Activated B cell treated with CpG ODN at 0.5 μM for 24 hours (primary cell): ENCODE measurements at regions not wholly inside any gene's neighbourhood (a gene's known extent, or its start where the extent isn't known, plus 50 kb on each side); places are given as distances from the start of the nearest gene placed in this dataset.
"Not testable (repeated sequence)": the region's sequence is repeated elsewhere in the genome, so short reads cannot be mapped to it uniquely, and the experiment has no call there.

Experiments used
- ATAC-seq: fragments of 200-7000 bp; cut with Tn5 transposase; one replicate; pipeline ENCODE4 v1.10.0; 2021; ENCODE audit warnings: low read depth, mild to moderate bottlenecking, moderate library complexity
- CTCF ChIA-PET: fragments of 350-600 bp; sonication (Branson Sonifier 250); formaldehyde crosslinking; loops from one replicate; lab custom pipeline; 2021; ENCODE audit warnings: antibody characterized with exemption; lab: Charles Lee
- POLR2A ChIA-PET: fragments of 350-600 bp; sonication (Branson Sonifier 250); formaldehyde crosslinking; loops from one replicate; lab custom pipeline; 2021; ENCODE audit warnings: antibody characterized with exemption; lab: Charles Lee
- DNase-seq: peaks from one replicate; pipeline ENCODE4 v3.0.0; 2022
- H3K27ac Mint-ChIP-seq: one replicate; pipeline ENCODE4 v1.8.0; 2020; ENCODE audit warnings: mixed read lengths
- H3K27me3 Mint-ChIP-seq: one replicate; pipeline ENCODE4 v1.8.0; 2021; ENCODE audit warnings: mixed read lengths
- H3K36me3 Mint-ChIP-seq: one replicate; pipeline ENCODE4 v1.8.0; 2021; ENCODE audit warnings: low read depth, mixed read lengths
- H3K4me1 Mint-ChIP-seq: one replicate; pipeline ENCODE4 v1.8.0; 2021; ENCODE audit warnings: mixed read lengths
- H3K4me3 Mint-ChIP-seq: one replicate; pipeline ENCODE4 v1.8.0; 2020; ENCODE audit warnings: mild to moderate bottlenecking, mixed read lengths
- H3K9me3 Mint-ChIP-seq: one replicate; pipeline ENCODE4 v1.8.0; 2020; ENCODE audit warnings: mixed read lengths
- CTCF ChIP-seq: fragments of 200-600 bp; IDR thresholded peaks from one replicate; pipeline ENCODE4 v1.8.0; 2022; ENCODE audit warnings: antibody characterized with exemption, mild to moderate bottlenecking
- intact Hi-C: fragments of 100-400 bp; cut with micrococcal nuclease; formaldehyde crosslinking; loops from one replicate; pipeline ENCODE4 v1.15.1; 2024

- ATAC-seq (no peak), DNase-seq (no peak)
- peaks cover 3% of the 10 kb centered on the region for H3K9me3 Mint-ChIP-seq
- POLR2A ChIA-PET = no interaction called here
- TF ChIP-seq CTCF = no peak
- H3K27ac Mint-ChIP-seq = no peak overlapping the region
- intact Hi-C loops = no loop called here
- H3K27me3 Mint-ChIP-seq = peaks cover 6% of the 10 kb centered on the region
- CTCF ChIA-PET = no interaction called here
- no peaks in the 10 kb centered on the region for H3K36me3 Mint-ChIP-seq
- no peaks in the 10 kb centered on the region for H3K4me1 Mint-ChIP-seq
- no peak overlapping the region for H3K4me3 Mint-ChIP-seq
These were observed 125.7 kb downstream of the COPRS start for GRCh38 chr17:31733326-31733725.

DNA sequence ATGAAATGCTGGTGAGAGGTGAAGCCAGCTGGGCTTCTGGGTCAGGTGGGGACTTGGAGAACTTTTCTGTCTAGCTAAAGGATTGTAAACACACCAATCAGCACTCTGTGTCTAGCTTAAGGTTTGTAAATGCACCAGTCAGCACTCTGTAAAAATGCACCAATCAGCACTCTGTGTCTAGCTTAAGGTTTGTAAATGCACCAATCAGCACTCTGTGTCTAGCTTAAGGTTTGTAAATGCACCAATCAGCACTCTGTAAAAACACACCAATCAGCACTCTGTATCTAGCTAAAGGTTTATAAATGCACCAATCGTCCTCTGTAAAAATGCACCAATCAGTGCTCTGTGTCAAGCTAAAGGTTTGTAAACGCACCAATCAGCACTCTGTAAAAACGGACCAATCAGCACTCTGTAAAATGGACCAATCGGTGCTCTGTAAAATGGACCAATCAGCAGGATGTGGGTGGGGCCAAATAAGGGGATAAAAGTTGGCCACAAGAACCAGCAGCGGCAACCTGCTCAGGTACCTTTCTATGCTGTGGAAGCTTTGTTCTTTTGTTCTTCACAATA lies 127.4 kb downstream of the COPRS start:
- intact Hi-C loops, H3K4me3 Mint-ChIP-seq, H3K36me3 Mint-ChIP-seq, H3K27me3 Mint-ChIP-seq, ATAC-seq, CTCF ChIA-PET, H3K27ac Mint-ChIP-seq, DNase-seq, H3K9me3 Mint-ChIP-seq, H3K4me1 Mint-ChIP-seq: not testable (repeated sequence)
- POLR2A ChIA-PET = interaction anchor here (1.1 kb wide), 1 partner anchor 196 kb away, joined by 3 read pairs; no protein-coding TSS in a partner anchor

DNA sequence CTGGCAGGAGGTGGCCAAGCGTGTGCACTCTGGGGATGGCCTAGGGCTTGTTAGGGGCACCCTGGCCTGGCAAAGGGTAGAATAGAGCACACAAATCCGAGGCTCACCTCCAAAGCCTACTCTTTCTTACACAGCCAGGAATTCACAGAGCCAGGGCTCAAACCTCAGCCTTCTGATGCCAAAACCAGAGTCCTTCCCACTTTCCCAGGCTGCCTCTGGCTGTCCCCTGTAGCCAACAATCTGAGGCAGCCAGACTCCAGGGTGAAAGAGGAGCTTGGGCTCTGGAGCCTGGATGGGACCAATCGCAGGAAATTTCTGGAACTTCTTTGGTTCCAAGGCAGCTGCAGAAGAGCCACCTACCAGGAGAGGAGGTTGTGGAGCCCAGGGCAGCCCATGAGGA lies 127.9 kb downstream of the COPRS start:
- H3K4me1 Mint-ChIP-seq = no peaks in the 10 kb centered on the region
- ATAC-seq (no peak), DNase-seq (no peak)
- H3K27ac Mint-ChIP-seq = no peak overlapping the region
- ChIA-PET CTCF (no interaction called here), POLR2A (interaction anchor here (1.1 kb wide), 1 partner anchor 196 kb away, joined by 3 read pairs; no protein-coding TSS in a partner anchor)
- intact Hi-C loops = no loop called here
- H3K9me3 Mint-ChIP-seq = no peaks in the 10 kb centered on the region
- H3K36me3 Mint-ChIP-seq = no peaks in the 10 kb centered on the region
- H3K27me3 Mint-ChIP-seq = no peaks in the 10 kb centered on the region
- TF ChIP-seq CTCF = no peak
- H3K4me3 Mint-ChIP-seq = no peak overlapping the region

DNA sequence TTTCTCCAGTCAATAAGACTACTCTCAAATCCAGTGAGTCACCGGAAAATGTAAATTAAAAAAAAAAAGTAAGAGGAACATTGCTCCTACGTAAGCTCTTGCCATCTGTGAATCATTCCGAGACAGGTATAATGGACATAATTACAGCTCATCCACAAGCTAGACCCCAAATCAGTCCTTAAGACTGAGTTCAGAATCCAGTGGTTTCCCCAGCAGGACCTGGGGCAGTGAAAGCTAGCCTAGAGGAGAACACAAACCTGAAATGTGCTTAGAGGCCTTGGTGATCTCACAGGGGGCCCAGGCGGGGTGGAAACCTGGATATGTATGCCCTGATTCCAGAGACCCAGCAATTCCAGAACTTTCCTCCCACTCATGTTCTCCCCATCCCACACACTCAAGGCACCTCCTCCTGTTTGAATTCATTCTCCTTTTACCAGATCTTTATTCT lies 132.0 kb downstream of the COPRS start:
- no peak overlapping the region for H3K4me3 Mint-ChIP-seq
- H3K4me1 Mint-ChIP-seq = no peaks in the 10 kb centered on the region
- no peak overlapping the region for H3K27ac Mint-ChIP-seq
- intact Hi-C loops = no loop called here
- H3K27me3 Mint-ChIP-seq = no peaks in the 10 kb centered on the region
- DNase-seq (no peak), ATAC-seq (no peak)
- H3K36me3 Mint-ChIP-seq = no peaks in the 10 kb centered on the region
- TF ChIP-seq CTCF = no peak
- CTCF ChIA-PET = no interaction called here
- H3K9me3 Mint-ChIP-seq = no peaks in the 10 kb centered on the region
- POLR2A ChIA-PET = no interaction called here

GRCh38 chr17:31724619-31725018 lies 134.4 kb downstream of the COPRS start:
- Mint-ChIP-seq H3K4me1 (no peaks in the 10 kb centered on the region), H3K27me3 (no peaks in the 10 kb centered on the region), H3K4me3 (no peak overlapping the region), H3K36me3 (no peaks in the 10 kb centered on the region), H3K27ac (no peak overlapping the region), H3K9me3 (no peaks in the 10 kb centered on the region)
- TF ChIP-seq CTCF = no peak
- intact Hi-C loops = no loop called here
- POLR2A ChIA-PET = no interaction called here
- ATAC-seq (no peak), DNase-seq (no peak)
- CTCF ChIA-PET = no interaction called here

DNA sequence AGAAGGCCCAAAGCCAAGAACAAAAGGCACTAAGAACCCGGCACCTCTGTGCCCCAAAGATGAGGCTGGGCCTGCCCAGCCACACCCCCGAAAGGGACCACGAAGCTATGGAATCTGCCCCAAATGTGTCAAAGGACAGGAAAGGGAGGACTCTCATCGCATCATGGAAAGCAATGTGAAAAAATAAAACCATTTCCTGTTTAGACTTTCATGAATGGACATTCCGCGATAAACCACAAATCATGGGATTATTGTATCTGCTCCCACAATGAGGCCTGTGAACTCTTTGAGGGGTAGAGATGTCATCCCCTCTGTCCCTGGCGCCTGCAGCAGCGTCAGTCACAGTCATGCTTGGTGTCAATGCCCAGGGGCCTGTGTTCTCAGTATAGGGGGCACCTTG lies 135.0 kb downstream of the COPRS start:
- Mint-ChIP-seq H3K36me3 (no peaks in the 10 kb centered on the region), H3K27me3 (no peaks in the 10 kb centered on the region), H3K4me1 (no peaks in the 10 kb centered on the region), H3K27ac (no peak overlapping the region), H3K4me3 (no peak overlapping the region), H3K9me3 (no peaks in the 10 kb centered on the region)
- intact Hi-C loops = no loop called here
- DNase-seq (no peak), ATAC-seq (no peak)
- CTCF ChIA-PET = no interaction called here
- POLR2A ChIA-PET = no interaction called here
- TF ChIP-seq CTCF = no peak
